ENCODE measurements at regions not wholly inside any gene's neighbourhood (a gene's known extent, or its start where the extent isn't known, plus 50 kb on each side); places are given as distances from the start of the nearest gene placed in this dataset.

GRCh38 chr4:86421461-86421860 is 61.6 kb upstream of the MAPK10 start:
- TF ChIP-seq CTCF (IDR thresholded peaks at IDR 0.05) (no peak), POLR2A (IDR thresholded peaks at IDR 0.05) (no peak), POLR2AphosphoS5 (IDR thresholded peaks at IDR 0.05) (no peak), EP300 (IDR thresholded peaks at IDR 0.05) (no peak)

Measured in suprapubic skin (tissue), 4 donors.